H9 (cell line): ENCODE measurements at regions not wholly inside any gene's neighbourhood (a gene's known extent, or its start where the extent isn't known, plus 50 kb on each side); places are given as distances from the start of the nearest gene placed in this dataset.

Source experiments
- DNase-seq: peaks from one replicate; pipeline ENCODE4 v3.0.0-alpha.2; 2017
- H2AFZ ChIP-seq: one replicate; pipeline ENCODE4 v1.6.1; 2013; ENCODE audit warnings: mild to moderate bottlenecking, low read length, control low read depth, moderate library complexity
- H2AK5ac ChIP-seq: 2 replicates; pipeline ENCODE4 v1.6.1; 2013; ENCODE audit warnings: low read length, control low read depth, mixed read lengths; ENCODE audit not compliant: insufficient read length
- H2BK120ac ChIP-seq: one replicate; pipeline ENCODE4 v1.6.1; 2013; ENCODE audit warnings: low read depth, mild to moderate bottlenecking, low read length, control low read depth, inconsistent platforms; ENCODE audit not compliant: poor library complexity, severe bottlenecking
- H2BK12ac ChIP-seq: 2 replicates; pipeline ENCODE4 v1.6.1; 2013; ENCODE audit warnings: low read length, control low read depth, mixed read lengths, low read depth; ENCODE audit not compliant: insufficient read length
- H2BK15ac ChIP-seq: 2 replicates; pipeline ENCODE4 v1.6.1; 2013; ENCODE audit warnings: low read depth, low read length, control low read depth
- H2BK20ac ChIP-seq: one replicate; pipeline ENCODE4 v1.6.1; 2013; ENCODE audit warnings: low read depth, mild to moderate bottlenecking, low read length, control low read depth, inconsistent platforms; ENCODE audit not compliant: poor library complexity, severe bottlenecking
- H2BK5ac ChIP-seq: 2 replicates; pipeline ENCODE4 v1.6.1; 2013; ENCODE audit warnings: low read length, control low read depth, mixed read lengths; ENCODE audit not compliant: insufficient read length
- H3K14ac ChIP-seq: 2 replicates; pipeline ENCODE4 v1.6.1; 2013; ENCODE audit warnings: low read length, control low read depth; ENCODE audit not compliant: insufficient read depth
- H3K18ac ChIP-seq: 2 replicates; pipeline ENCODE4 v1.6.1; 2013; ENCODE audit warnings: low read depth, mild to moderate bottlenecking, mixed read lengths, low read length, control low read depth; ENCODE audit not compliant: insufficient read length
- H3K23ac ChIP-seq: 2 replicates; pipeline ENCODE4 v1.6.1; 2013; ENCODE audit warnings: low read length, control low read depth, mixed read lengths, low read depth; ENCODE audit not compliant: insufficient read length
- H3K23me2 ChIP-seq: 2 replicates; pipeline ENCODE4 v1.6.1; 2013; ENCODE audit warnings: low read depth, mild to moderate bottlenecking, mixed read lengths, low read length, control low read depth; ENCODE audit not compliant: insufficient read length, poor library complexity, severe bottlenecking
- H3K27ac ChIP-seq: 2 replicates; pipeline ENCODE4 v1.5.1; 2013; ENCODE audit warnings: low read length, control low read depth, mixed read lengths, low read depth; ENCODE audit not compliant: insufficient read length
- H3K27me3 ChIP-seq: 2 replicates; pipeline ENCODE4 v1.6.1; 2013; ENCODE audit warnings: low read length, control low read depth, inconsistent platforms; ENCODE audit not compliant: insufficient read depth
- H3K4ac ChIP-seq: 2 replicates; pipeline ENCODE4 v1.6.1; 2013; ENCODE audit warnings: low read depth, mild to moderate bottlenecking, control low read depth, inconsistent platforms, low read length, moderate library complexity
- H3K4me1 ChIP-seq: 2 replicates; pipeline ENCODE4 v1.6.1; 2013; ENCODE audit warnings: low read length, control low read depth, inconsistent platforms; ENCODE audit not compliant: insufficient read depth
- H3K4me2 ChIP-seq: 2 replicates; pipeline ENCODE4 v1.6.1; 2013; ENCODE audit warnings: low read length, control low read depth, mixed read lengths; ENCODE audit not compliant: insufficient read length, insufficient read depth
- H3K56ac ChIP-seq: 2 replicates; pipeline ENCODE4 v1.6.1; 2013; ENCODE audit warnings: low read depth, mild to moderate bottlenecking, mixed read lengths, low read length, control low read depth; ENCODE audit not compliant: insufficient read length
- H3K79me1 ChIP-seq: 2 replicates; pipeline ENCODE4 v1.6.1; 2013; ENCODE audit warnings: low read depth, mild to moderate bottlenecking, moderate library complexity, low read length, control low read depth, inconsistent platforms; ENCODE audit not compliant: insufficient read depth, poor library complexity, severe bottlenecking
- H3K79me2 ChIP-seq: 2 replicates; pipeline ENCODE4 v1.6.1; 2013; ENCODE audit warnings: low read length, control low read depth, inconsistent platforms; ENCODE audit not compliant: insufficient read depth
- H3K9ac ChIP-seq: 2 replicates; pipeline ENCODE4 v1.6.1; 2013; ENCODE audit warnings: low read length, control low read depth, mixed read lengths; ENCODE audit not compliant: insufficient read length; ENCODE audit errors: extremely low read depth
- H3K9me3 ChIP-seq: one replicate; pipeline ENCODE4 v1.6.1; 2013; ENCODE audit warnings: low read depth, low read length, inconsistent platforms; ENCODE audit not compliant: control insufficient read depth
- H3T11ph ChIP-seq: one replicate; pipeline ENCODE4 v1.6.1; 2013; ENCODE audit warnings: mild to moderate bottlenecking, low read length, control low read depth, inconsistent platforms
- H4K20me1 ChIP-seq: one replicate; pipeline ENCODE4 v1.6.1; 2013; ENCODE audit not compliant: control insufficient read depth, insufficient read length, insufficient read depth
- H4K5ac ChIP-seq: 2 replicates; pipeline ENCODE4 v1.6.1; 2013; ENCODE audit warnings: low read depth, mild to moderate bottlenecking, mixed read lengths, low read length, control low read depth; ENCODE audit not compliant: insufficient read length
- H4K8ac ChIP-seq: replicated peaks from 2 replicates; pipeline ENCODE4 v1.6.1; 2013; ENCODE audit warnings: low read length, control low read depth, mixed read lengths, low read depth; ENCODE audit not compliant: insufficient read length
- H4K91ac ChIP-seq: 2 replicates; pipeline ENCODE4 v1.6.1; 2013; ENCODE audit warnings: low read depth, mild to moderate bottlenecking, moderate library complexity, mixed read lengths, low read length, control low read depth; ENCODE audit not compliant: insufficient read length
- H3K27ac Mint-ChIP-seq, 3 experiments: 2 replicates in 2 of 3; 3 replicates in 1 of 3; pipeline ENCODE4 v1.8.0; 2020 to 2021; ENCODE audit warnings: mixed read lengths in 3 of 3, mild to moderate bottlenecking in 1 of 3, moderate library complexity in 1 of 3
- H3K27me3 Mint-ChIP-seq: 2 replicates; pipeline ENCODE4 v1.8.0; 2021; ENCODE audit warnings: low read depth, mild to moderate bottlenecking, moderate library complexity, mixed read lengths
- H3K36me3 Mint-ChIP-seq, 3 experiments: 2 replicates in 2 of 3; 3 replicates in 1 of 3; pipeline ENCODE4 v1.8.0; 2020 to 2021; ENCODE audit warnings: low read depth in 3 of 3, mixed read lengths in 3 of 3; ENCODE audit not compliant: insufficient read depth in 1 of 3
- H3K4me1 Mint-ChIP-seq, 2 experiments: 2 replicates each; pipeline ENCODE4 v1.8.0; 2020; ENCODE audit warnings: mixed read lengths in 2 of 2
- H3K4me3 Mint-ChIP-seq, 2 experiments: 2 replicates in 1 of 2; 3 replicates in 1 of 2; pipeline ENCODE4 v1.8.0; 2020 to 2021; ENCODE audit warnings: mild to moderate bottlenecking in 2 of 2, mixed read lengths in 2 of 2, moderate library complexity in 1 of 2
- H3K9me3 Mint-ChIP-seq, 2 experiments: 2 replicates in 1 of 2; 3 replicates in 1 of 2; pipeline ENCODE4 v1.8.0; 2020; ENCODE audit warnings: mild to moderate bottlenecking in 2 of 2, mixed read lengths in 2 of 2, moderate library complexity in 1 of 2
- CTCF ChIP-seq: fragments of 200-600 bp; sonication (generic); conservative IDR thresholded peaks from 3 replicates; pipeline ENCODE4 v1.8.0; 2021; ENCODE audit warnings: antibody characterized with exemption, mild to moderate bottlenecking
- WGBS: extraction: QIAGEN DNeasy Blood & Tissue Kit; methylation state at CpG from one replicate; pipeline ENCODE4 v1.1.7; 2013; ENCODE audit warnings: missing lambda C conversion rate, low lambda C conversion rate, mixed read lengths; ENCODE audit not compliant: insufficient read length; ENCODE audit errors: extremely low coverage; 5-methylcytosine and 5-hydroxymethylcytosine counted together

GRCh38 chr1:4573526-4573925 lies 80.9 kb upstream of the AJAP1 start:
- Histone ChIP-seq H2AK5ac (no peak overlapping the region), H2BK120ac (no peak overlapping the region), H3K23me2 (no peaks in the 10 kb centered on the region), H3K23ac (no peak overlapping the region), H3K79me2 (no peaks in the 10 kb centered on the region), H4K91ac (no peak overlapping the region), H3K56ac (no peak overlapping the region), H2BK12ac (no peak overlapping the region), H3K9me3 (no peaks in the 10 kb centered on the region), H3K9ac (no peak overlapping the region), H4K8ac (no peak overlapping the region), H2BK20ac (no peak overlapping the region), H3K14ac (no peak overlapping the region), H3K4me1 (no peaks in the 10 kb centered on the region), H3K4me2 (no peak overlapping the region), H3K27ac (no peak overlapping the region), H2BK15ac (no peak overlapping the region), H3K27me3 (no peaks in the 10 kb centered on the region), H2BK5ac (no peak overlapping the region), H3K4ac (no peak overlapping the region), H4K20me1 (no peaks in the 10 kb centered on the region), H2AFZ (no peak overlapping the region), H3K18ac (no peak overlapping the region), H3T11ph (no peak overlapping the region), H4K5ac (no peak overlapping the region), H3K79me1 (no peaks in the 10 kb centered on the region)
- no peak for TF ChIP-seq CTCF
- Mint-ChIP-seq H3K27ac (no peak overlapping the region), H3K4me1 (peaks cover 0 to 2% of the 10 kb centered on the region in 2 experiments; a peak in 2 of 4 replicates), H3K9me3 (peaks cover 8 to 9% of the 10 kb centered on the region in 2 experiments; a peak in 4 of 5 replicates), H3K4me3 (no peak overlapping the region), H3K36me3 (no peaks in the 10 kb centered on the region), H3K27me3 (peaks cover 18% of the 10 kb centered on the region)
- no peak for DNase-seq
- no CpG with 5 or more reads among the region's 3 CpGs for WGBS
